ENCODE measurements at regions not wholly inside any gene's neighbourhood (a gene's known extent, or its start where the extent isn't known, plus 50 kb on each side); places are given as distances from the start of the nearest gene placed in this dataset.

- TF ChIP-seq EZH2 (IDR thresholded peaks at IDR 0.05; ENCODE audit: borderline replicate concordance, low read depth, low read length, poor library complexity, severe bottlenecking) (no peak), CTCF (conservative IDR thresholded peaks at IDR 0.05; ENCODE audit: low read depth, low read length) (no peak)
Measured at GRCh38 chr6:56706981-56707726, 64.5 kb upstream of the DST start.
